NCI-H2227 treated with DMSO at 0.1 percent for 48 hours (cell line): ENCODE measurements at regions not wholly inside any gene's neighbourhood (a gene's known extent, or its start where the extent isn't known, plus 50 kb on each side); places are given as distances from the start of the nearest gene placed in this dataset.

Experiments used
- DNase-seq: peaks from one replicate; lab custom pipeline; 2025; lab: John Stamatoyannopoulos, UW

DNA sequence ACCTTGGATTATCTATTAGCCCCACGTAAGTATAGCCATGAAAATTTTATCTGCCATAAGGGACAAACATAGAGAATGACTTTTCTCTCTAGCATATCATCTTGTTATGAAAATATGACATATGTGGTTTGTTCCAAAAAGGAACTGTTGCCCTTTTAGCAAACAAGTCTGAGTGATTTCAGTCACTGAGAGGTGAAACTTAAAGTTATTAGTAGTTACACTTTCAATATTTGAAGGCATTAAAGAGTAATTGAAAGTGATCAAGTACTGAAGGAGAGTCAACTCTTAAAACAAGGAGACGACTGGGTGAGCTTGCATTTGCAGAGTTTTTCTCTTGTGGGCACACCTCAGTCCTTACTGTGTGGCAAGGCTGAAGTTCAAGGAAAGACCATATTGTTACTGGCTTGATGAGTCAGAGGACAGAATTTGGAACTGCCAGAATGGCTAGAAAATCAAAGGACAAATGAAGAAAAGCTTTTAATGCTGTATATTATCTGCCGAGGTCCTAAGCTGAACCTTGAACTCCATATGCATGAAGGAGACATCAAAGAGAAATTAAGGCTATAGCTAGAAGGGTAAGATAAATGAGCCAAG is 205.1 kb upstream of the EMCN start:
- no peak for DNase-seq

DNA sequence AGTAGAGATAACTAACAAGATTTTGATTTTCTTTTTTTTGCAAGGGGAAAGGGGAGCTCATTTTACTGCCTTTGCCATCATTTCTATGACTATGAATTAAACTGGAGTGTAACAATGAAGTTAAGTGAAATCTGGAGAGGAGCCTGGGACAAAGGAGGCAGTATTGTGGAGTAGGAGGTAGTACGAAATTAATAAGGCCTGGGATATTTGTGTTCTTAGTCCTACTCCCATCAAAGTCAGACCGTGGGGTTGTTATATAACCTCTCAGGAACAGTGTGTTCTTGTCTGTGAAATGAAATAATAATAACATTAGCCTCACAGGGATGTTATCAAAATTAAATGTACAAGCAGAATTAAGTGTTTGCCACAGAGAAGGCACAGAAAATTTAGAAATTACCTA is 204.3 kb upstream of the EMCN start:
- no peak for DNase-seq

DNA sequence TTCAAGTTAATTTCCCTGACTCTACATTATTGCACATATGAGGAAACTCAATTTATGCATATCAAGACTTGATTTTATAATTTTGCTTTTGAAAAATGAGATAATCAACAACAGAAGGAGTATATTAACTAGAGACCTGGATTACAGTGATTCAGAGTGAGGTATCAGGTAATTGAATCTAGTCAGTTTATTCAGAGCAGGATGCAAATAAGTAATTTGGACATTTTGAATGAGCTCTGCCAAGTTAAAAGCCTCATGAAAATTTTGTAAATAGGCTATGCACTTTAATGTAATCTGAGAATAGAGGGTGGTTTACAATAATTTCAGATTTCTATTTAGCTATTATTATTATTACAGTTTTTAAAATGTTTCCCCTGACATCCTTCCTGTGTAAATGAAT is 203.7 kb upstream of the EMCN start:
- no peak for DNase-seq

DNA sequence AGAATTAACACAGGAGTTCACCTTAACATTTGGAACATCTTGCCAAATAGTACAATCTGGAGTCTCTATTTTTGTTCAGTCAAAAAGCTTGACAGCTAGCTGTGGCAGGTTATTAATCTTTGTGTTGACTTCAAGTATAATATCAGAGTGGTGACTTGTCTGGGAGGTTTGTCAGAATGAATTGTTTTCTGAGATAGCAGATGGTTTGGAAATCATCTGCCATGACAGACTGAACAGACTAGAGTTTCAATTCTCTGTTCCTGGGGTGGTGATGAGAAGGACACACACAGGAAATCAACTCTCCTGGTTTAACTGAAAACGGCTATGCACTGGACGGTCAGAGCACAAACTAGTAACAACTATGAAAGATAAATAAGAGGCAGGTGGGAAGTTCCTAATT is 203.3 kb upstream of the EMCN start:
- DNase-seq: no peak

DNA sequence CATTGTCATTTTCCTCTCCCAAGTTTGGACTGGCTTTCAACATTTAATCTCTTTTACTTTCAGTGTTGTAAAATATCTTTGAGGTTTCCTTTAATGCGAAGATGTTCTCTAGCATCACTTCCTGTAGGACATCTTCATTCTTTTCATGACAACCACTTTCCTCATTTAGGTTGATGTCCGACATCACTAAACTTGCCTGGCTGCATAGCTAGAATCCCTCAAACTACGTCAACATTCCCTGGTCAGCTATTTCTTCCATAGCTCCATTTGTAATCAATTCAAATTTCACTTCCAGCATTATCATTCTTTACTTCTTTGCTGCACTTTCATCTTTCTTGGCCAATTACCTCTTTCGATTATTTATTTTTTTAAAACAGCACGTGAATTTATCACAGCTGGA is 198.6 kb upstream of the EMCN start:
- no peak for DNase-seq

DNA sequence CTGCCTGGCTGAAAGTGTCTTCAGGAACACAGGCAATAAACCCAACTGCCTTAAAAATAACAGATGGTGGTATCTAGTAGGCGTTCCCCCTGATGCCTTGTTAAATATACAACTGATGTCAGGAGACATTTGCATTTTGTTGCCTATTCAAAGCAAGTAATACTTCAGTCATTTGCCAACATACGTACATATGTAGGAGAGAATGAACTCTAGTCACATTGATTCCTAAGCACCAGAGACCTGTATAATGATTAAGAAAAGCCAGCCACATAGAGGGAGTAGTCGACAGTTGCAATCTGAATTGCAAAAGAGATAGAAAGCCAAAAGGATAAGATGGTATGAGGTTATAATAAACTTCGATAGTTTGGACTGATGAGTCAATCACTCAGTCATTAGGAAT is 191.0 kb upstream of the EMCN start:
- no peak for DNase-seq

DNA sequence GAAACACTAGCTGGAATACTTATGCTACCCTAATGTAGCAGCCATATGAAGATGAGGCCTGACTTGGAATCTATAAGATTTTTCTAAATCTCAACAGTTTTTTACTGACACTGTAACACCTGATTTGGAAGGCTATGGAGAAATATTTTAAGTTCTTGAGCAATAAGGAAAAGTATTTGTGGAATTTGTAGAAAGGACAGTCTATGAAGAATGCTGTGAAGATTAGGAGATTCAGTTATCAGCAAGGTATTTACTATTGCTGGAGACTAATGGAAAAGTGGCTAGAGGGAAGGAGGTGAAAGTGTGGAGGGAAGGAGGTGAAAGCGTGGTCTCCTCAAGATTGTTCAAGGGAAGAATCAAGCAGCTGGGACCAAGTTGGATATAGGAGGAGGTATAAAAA is 190.0 kb upstream of the EMCN start:
- DNase-seq: no peak

DNA sequence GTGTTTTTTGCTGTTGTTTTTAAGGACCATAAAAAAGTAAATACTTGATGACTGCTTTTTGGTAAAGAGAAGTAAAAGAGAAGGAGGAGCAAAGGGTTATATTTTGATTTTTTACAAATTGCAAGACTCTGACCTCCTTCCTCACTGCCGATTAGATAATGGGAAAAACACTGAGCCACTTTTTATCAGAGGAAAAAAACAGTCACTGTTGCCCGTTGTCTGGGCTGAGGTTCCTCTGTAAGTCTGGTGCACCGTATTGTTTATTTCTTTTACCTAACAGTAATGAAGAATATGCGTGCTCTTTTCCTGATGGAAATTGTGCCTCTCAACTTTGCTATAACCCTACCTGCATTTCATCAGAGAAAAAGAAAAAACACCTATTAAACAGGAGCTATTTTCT is 178.7 kb upstream of the EMCN start:
- DNase-seq: no peak

DNA sequence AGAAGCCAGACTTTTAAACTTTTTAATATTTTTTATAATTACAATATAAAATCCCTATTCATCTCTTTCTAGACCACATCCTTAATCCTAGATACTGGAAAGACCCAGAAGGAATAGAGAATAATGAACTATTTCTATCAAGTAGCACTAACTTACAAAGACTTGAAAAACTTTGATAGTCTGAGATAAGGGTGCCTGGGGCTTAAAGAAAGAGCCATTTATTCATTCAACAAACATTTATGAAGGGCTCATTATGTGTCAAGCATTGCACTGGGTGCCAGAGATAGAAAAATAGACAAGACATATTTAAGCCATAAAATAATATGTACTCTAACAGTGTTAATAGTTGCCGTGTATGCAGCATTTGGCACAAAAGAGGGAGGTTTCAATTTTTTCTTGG is 178.0 kb upstream of the EMCN start:
- DNase-seq: no peak

DNA sequence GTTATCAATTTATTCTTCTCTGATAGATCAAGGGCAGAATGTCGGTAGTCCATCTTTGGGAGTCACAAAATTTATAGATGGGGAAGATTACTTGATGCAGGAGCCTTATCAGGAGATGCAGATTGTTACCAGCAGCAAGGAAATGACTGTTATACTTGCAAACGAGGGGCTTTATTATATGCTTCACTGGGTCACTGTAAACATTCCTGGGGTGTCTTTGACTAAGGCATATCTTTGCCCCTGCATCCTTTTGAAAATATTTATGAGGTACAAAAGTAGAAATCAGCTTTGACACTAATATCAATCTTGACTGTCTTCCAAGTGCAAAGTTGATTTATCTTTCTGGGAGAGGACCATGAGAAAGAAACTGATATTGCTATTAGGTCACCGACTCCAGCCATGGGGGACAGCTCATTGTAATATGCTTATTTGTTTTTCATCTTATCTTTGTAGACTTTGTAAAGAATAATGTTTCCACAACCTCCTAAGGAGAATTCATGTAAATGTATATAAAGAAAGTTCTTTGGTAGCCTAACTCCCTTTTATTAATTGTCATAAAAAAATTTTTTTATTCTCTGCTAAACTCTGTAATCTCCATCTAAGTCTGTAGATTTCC is 177.3 kb upstream of the EMCN start:
- DNase-seq: no peak

DNA sequence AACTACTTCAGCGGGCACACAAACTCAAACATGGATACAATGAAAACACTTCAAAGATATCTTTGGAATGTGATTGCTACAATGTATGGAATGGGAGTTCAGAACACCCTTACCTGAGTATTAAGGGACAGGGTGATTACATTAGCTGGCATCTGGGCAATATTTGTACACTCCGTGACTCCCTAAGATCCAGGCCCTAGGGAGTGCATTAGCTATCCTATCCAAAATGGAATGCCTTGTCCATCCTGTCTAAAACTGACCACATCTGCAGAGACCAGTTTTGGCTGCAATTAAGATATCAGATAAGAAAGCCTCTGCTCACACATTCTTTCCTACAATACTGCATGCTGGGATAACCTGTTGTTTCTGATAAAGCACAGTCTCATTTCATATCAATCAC is 176.6 kb upstream of the EMCN start:
- no peak for DNase-seq

DNA sequence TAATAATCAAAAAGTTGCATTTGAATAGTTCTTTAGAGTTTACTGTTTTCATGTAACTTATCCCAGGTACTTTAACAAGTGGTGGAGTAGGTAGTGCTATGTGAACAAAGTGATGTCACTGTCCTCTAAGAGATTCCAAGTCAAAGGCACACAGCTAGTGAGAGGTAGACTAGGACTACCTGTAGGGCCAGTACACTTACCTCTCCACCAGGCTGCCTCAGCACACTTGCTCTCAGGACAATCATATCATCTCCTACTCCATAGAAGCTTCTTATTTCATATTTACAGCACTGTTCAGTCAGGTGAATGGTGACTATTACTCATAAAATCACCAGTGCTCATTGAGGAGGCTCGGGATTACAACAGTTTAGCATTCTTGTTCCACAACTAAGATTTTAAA is 173.0 kb upstream of the EMCN start:
- DNase-seq: no peak

DNA sequence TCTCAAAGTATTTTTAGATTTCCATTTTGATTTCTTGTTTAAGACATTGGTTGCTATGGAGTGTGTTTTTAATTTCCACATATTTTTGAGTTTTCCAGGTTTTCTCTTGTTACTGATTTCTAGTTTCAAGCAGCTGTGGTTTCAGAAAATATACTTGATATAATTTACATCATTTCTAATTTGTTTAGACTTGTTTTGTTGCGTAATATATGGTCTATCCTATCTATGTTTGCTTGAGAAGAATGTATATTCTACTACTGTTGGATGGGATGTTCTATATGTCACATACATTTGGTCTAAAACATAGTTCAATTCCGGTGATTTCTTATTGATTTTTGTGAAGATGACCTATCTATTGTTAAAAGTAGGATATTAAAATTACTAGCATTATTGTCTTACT is 170.5 kb upstream of the EMCN start:
- DNase-seq: no peak

DNA sequence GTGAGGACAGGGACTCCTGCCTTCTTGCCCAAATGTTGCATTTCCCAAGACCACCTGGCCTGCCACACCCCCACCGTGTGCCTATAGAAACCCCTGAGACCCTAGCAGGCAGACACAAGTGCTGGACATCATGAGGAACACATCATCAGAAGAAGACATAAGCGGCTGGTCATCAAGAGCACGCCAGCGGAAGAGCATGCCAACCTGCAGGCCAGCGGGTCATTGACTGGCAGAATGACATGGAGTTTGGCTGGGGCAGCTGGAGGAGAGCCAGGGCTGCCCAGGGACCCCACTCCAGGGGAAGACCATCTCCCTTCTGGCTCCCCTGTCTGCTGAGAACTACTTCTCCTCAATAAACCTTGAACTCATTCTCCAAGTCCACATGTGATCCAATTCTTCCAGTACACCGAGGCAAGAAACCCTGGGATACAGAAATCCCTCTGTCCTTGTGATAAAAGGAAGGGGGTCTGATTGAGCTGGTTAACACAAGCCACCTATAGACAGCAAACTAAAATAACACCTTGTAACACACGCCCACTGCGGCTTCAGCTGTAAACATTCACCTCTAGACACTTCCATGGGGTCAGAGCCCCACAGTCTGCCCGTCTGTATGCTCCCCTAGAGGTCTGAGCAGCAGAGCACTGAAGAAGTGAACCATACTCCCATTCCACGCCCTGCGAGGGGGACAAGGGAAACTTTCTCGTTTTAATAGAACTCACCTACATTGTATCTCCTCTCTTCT is 164.8 kb upstream of the EMCN start:
- DNase-seq: no peak

DNA sequence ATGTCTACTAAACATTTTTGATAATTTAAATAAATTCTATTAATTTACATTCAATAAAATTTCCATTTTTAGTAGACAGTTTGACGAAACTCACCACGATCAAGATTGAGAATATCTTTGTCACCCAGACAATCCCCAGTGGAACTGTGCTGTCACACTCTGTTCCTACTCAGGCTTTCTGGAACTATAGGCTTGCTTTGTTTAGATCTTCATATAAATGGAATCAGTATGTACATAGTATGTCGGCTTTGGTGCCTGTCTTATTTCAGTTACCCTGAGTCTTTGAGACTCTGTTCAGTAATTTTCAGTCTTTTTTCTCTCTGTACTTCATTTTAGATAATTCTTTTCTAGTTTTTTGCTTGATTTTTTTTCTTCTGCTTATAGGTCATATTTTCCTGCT is 163.5 kb upstream of the EMCN start:
- DNase-seq: no peak

DNA sequence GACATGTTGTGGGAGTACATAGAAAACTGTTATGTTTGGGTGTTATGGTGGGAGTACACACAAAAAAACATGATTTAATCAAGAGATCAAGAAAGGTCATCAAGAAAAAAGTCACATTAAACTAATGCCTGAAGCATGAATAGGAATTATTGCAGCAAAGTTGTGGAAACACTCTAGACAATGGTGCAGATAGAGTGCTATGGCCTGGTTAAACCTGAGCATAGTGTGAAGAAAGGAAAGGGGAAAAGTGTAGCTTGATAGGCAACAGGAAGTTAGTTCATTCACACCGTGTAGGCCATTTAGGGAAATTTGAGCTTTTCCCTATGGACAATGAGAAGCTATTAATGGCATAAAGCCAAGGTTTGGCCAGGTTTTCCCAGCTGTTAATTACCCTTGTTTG is 162.1 kb upstream of the EMCN start:
- DNase-seq: no peak

DNA sequence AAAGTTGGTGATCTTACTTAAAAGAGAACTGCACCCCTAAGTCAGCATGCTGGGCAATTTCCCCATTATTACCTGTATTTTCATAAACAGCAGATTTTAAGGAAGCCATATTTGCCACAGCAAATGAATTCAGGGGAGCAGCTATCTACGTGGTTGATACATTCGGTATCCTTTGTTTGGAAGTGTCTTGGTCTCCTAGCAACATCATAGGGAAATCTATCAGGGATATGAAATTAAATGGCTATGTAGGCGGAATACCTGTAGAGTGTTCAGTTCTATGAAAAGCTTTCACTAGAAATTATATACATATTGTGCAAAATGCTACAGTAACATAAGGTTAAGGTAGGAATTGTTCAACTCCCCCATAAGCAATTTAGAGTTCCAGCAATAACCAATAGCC is 157.2 kb upstream of the EMCN start:
- DNase-seq: no peak

DNA sequence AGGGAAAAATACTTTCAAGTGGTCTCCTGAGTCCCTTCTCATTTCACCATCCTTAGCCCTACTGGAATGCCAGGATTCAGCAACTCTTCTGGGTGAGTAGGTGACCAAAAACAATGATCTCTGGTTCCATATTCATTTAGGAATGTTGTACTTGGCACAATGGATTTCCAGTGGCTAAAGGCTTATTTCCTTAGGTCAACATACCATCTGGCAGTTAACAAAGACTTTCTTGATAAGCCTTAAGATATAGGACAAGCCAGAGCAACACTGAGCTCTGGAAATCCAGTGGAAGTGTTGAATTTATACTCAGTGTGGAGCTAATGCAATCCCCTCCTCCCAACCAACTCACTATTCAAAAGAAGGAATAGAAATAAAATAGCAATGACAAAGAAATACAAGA is 139.4 kb upstream of the EMCN start:
- no peak for DNase-seq

DNA sequence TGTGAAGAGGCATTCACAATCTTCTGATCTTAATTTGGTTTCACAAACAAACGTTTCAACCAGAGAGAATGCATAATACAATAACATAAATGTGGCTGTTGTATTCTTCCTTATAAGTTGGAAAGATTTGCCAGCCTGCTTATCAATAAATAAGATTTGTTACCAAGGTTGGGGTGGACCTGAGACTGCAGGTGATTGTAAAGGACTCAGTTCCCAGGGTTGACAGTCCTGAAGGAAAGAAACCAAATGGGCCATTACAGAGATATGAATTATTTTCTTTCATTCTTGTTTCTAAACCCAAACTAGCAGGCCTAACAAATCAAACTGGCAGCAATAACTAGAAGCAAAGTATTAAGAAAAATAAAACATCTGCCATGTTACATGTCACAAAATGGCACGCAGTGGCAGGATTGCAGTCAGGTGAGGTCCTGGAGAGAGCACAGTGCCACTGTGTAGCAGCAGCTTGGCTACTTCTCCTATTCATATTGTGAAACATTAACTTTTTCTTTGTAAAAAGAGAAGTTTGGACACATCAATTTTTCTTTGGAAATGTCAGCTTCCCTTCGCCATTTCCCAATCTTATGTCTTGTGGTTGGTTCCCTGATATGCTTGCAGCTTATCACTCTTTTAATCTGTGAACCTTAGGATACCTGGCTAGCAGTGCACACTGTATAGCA is 133.8 kb upstream of the EMCN start:
- DNase-seq: no peak

DNA sequence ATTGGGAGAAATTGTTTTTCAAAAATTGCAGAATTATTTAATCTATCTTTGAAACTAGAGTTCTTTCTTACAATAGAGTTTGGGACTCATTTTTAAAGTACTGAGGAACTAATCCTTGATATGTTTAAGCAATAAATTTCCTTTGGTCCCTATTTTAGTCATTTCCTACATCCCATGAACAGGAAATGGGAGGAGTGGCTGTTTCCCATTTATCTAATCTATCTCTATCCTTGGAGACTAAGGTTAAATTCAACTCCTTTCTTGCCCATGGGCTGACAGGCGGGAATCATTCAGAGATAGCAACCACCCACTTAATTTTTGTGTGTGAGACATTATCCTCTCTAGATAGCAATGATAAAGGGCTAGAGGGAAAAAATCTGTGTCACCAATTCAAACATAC is 131.6 kb upstream of the EMCN start:
- no peak for DNase-seq

DNA sequence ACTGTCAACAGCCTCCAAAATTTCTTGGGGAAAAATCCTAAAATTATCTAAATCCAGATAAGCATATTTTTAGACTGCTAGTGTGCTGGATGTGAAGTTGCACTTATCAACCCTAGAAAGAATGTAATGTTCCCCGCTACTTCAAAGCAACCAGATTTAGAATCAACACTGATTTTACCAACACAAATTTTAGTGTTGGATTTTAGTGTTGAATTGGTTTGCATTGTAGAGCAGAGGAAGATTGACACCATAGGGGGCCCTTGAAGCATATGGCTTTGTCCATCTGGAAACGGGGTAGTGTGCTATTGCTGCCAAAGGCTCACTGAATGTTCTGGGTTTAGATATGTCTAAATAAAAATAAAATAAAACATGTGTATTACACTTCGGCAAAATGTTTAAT is 126.3 kb upstream of the EMCN start:
- DNase-seq: no peak

DNA sequence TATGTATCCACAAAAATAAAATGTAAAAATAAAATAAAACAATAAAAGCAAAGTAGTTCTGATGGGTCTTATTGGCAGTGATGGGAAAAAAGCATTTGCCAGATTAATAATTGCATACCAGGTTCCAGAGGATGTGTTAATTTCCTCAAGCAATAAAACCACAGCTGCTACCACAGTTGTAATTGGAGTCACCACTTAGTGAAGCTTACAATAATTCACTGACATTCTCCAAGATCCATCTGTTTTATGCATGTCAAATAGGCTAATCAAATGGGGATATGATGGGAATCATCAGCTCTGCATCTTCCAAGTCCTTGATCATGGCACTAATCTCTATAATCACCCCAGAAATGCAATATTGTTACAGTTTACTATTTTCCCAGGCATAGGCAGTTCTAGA is 123.5 kb upstream of the EMCN start:
- DNase-seq: no peak

DNA sequence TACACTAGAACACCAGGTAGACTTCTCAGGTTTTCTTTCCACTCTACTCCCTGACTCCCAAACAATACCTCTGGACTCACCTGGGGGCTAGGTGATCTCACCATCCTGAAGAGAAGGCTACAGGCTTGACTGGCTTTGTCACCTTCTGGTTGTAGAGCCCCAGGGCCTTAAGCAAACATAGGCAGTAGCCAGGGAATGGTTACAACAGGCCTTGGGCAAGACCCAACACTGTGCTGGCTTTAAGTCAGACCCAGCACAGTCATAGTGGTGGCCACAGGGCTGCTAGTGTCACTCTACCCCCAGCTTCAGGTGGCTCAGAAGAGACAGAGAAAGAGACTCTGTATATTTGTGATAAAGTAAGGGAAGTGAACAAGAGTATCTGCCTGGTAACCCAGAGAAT is 118.1 kb upstream of the EMCN start:
- DNase-seq: no peak
